ENCODE measurements at regions not wholly inside any gene's neighbourhood (a gene's known extent, or its start where the extent isn't known, plus 50 kb on each side); places are given as distances from the start of the nearest gene placed in this dataset.
"Not testable (repeated sequence)": the region's sequence is repeated elsewhere in the genome, so short reads cannot be mapped to it uniquely, and the experiment has no call there.

DNA sequence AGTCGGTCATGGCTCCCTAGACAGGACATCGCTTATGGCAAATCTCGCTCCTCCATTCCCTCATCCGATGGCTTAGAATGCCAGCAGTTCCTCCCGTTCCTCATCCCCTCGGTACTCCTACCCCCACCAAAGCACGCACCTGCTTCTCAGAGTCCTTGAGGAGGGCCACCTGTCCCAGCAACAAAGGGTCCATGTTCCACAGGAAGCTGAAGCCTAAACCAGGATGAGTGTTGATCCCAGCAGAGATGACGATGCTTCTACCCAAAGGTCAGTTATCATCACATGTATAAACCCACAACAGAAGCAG lies 111.2 kb downstream of the THBS2 start:
- no peak for DNase-seq

DNA sequence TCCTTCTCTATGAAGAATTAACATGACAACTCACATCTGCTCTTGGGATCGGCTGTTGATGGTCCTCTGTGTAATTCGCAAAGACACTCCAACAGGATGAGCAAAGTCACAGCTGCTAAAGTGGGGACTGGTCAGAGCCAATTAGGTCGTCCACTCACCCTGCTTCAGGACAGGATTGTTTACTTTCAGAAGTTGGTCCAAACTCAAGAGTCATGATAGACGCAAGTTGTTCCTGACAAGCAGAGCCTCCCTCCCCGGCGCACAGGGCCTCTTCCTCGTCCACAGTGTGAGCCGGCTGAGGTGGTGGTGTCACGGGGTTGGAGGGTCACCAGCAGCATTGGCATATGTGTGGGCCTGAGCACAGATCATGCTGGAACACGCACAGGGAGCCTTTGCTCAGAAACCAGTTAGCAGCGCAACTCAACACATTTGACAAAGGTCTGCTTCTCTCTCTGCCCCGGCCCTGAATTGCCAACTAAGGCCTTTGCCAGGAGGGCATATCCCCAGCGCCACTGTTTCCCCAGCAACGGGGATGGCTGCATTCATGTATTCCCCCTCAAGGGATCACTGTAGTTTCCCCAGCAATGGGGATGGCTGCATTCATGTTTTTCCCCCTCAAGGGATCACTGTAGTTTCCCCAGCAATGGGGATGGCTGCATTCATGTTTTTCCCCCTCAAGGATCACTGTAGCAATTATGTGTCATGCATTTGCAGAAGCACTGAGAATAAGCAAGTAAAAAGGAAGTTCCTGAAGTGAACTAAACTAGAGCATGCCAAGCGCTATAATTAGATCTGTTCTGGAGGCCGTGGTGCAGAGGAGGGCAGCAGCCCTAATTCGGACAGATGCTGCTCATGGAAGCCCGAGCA lies 111.7 kb downstream of the THBS2 start:
- no peak for DNase-seq

- no peak for DNase-seq
These were observed 112.6 kb downstream of the THBS2 start for GRCh38 chr6:169140986-169141495.

DNA sequence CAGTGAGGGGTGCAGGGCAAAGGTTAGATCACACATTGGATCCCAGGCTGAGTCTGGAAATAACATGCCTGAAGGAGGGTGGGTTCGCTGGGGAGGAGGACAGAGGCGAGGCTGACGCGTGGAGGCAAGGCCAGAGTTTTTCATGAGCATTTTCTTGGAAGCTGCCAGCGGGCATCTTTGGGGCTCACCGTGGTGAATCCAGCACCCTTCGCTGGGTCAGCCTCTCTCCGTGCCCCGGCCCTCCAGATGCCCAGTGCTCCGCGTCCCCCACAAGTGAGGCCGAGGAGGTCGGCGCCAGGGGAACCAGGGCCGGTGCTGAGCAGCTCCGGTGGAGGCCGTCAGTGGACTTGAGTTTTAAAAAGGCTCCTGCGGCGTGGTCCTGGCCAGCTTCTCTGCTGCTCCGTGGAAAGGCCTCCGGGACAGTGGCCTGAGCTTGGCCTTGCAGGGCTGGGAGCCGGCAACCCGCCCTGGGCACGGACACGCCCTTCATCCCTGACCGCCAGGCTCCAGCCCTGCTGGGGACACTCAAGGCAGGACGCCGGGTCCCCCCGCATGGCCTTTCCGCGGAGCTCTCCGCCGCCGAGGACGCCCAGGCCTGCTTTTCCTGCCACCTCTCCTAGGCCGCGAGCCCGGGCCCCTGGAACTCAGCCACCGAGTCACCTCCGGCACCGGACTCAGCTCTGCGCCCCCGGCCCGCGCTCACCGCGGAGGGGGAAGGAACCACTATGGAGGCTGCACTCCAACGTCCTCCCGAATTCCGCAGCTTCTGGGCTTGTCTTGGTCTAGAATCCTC lies 114.3 kb downstream of the THBS2 start:
- DNase-seq = no peak

- no peak for DNase-seq
These were observed 121.2 kb downstream of the THBS2 start for GRCh38 chr6:169132352-169132940.

- no peak for DNase-seq
These were observed 122.3 kb downstream of the THBS2 start for GRCh38 chr6:169131390-169131789.

- DNase-seq = no peak
These were observed 123.5 kb downstream of the THBS2 start for GRCh38 chr6:169130113-169130512.

GRCh38 chr6:169121013-169121412 lies 132.6 kb downstream of the THBS2 start:
- no peak for DNase-seq

- DNase-seq = no peak
These were observed 134.0 kb downstream of the THBS2 start for GRCh38 chr6:169119669-169120068.

GRCh38 chr6:169118346-169118830 lies 135.3 kb downstream of the THBS2 start:
- DNase-seq = no peak

GRCh38 chr6:169117663-169118062 lies 136.0 kb downstream of the THBS2 start:
- DNase-seq = no peak

- no peak for DNase-seq
These were observed 138.0 kb downstream of the THBS2 start for GRCh38 chr6:169115632-169116031.

- DNase-seq = not testable (repeated sequence)
These were observed 139.0 kb downstream of the THBS2 start for GRCh38 chr6:169114632-169115031.

- DNase-seq = no peak
These were observed 140.9 kb downstream of the THBS2 start for GRCh38 chr6:169112483-169113320.

GRCh38 chr6:169111203-169111602 lies 142.4 kb downstream of the THBS2 start:
- no peak for DNase-seq

DNA sequence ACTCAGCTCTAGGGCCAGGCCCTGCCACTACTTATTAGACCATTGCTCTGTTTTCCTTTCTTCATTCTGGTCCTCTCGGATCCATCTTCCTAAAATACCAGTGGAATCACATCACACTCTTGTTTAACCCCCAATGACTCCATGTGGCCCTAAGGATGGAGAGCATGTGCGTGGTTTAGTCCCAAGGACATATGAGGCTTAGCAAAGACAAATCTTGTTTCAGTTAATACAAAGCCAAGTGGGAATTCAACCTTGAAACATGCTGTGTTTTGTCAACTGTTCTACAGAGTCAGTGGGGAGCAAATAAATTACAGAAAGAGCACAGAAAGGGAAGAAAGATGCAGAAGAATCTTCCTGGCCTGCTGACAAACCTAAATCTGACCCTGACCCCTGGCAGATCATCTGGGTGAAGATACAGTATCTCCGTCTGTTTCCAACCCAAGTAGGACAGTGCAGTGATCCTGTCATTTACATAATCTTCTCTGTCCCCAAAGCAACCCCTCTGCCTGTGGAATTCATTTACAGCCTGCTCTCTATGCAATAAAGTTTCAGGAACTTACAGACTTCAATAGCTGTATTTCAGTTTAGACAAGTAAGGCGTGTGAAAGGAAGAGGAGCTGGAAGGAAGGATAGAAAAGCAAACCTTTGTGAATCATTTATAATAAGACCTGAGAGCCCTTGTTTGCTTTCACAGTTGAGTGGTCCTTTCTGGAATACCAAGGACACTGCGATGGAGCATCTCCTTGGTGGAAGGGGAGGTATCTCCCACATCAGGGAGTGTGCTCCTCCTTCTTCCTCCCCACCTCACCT lies 144.0 kb downstream of the THBS2 start:
- DNase-seq = no peak

- DNase-seq = no peak
These were observed 144.9 kb downstream of the THBS2 start for GRCh38 chr6:169108753-169109152.

DNA sequence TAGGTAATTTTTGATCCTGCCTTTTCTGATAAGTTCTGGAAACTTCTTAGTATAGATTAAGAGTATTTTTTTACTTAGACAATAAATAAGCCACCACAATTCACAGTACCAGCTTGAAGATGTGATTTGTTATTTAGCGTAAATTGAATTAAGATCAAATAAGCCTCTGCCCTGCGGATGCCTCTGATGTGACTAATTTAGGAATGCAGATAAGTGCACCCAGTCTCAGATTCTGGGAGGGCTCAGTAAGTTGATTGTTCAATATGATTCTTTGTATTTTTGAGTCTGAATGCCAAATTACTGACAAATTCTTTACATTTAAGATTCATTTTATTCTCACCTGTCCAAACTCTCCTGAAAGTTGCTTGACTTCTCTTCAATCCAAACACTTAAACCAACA lies 147.5 kb downstream of the THBS2 start:
- DNase-seq = no peak

- DNase-seq = no peak
These were observed 151.7 kb downstream of the THBS2 start for GRCh38 chr6:169101981-169102380.

GRCh38 chr6:169101036-169101805 lies 152.4 kb downstream of the THBS2 start:
- DNase-seq = no peak

Measured in CD4-positive, alpha-beta T cell treated with Interleukin-15 for 1 hour (primary cell).